Neural cell (in vitro differentiated cells): ENCODE measurements at regions not wholly inside any gene's neighbourhood (a gene's known extent, or its start where the extent isn't known, plus 50 kb on each side); places are given as distances from the start of the nearest gene placed in this dataset.

Source experiments
- H2AFZ ChIP-seq: fragments of 200-600, 300-800 bp; sonication (generic), shearing (Covaris generic); 2 replicates; pipeline ENCODE4 v1.6.0; 2014; ENCODE audit warnings: low read depth, mild to moderate bottlenecking, antibody characterized with exemption, low read length, moderate library complexity
- H3F3A ChIP-seq: fragments of 200-600 bp; shearing (Covaris generic); 2 replicates; pipeline ENCODE4 v1.6.1; 2016; ENCODE audit warnings: mild to moderate bottlenecking, moderate library complexity, mixed read lengths, antibody characterized with exemption, low read length; ENCODE audit not compliant: insufficient read depth, poor library complexity, severe bottlenecking
- H3K27ac ChIP-seq: fragments of 200-600, 300-800 bp; sonication (generic), shearing (Covaris generic); 2 replicates; pipeline ENCODE4 v1.5.1; 2014; ENCODE audit warnings: mild to moderate bottlenecking, low read length, moderate library complexity
- H3K27me3 ChIP-seq: fragments of 300-800, 200-600 bp; sonication (generic), shearing (Covaris generic); 2 replicates; pipeline ENCODE4 v1.6.0; 2014; ENCODE audit warnings: mild to moderate bottlenecking, low read depth, low read length, moderate library complexity; ENCODE audit not compliant: insufficient read depth
- H3K36me3 ChIP-seq: fragments of 300-800, 200-600 bp; sonication (generic), shearing (Covaris generic); 2 replicates; pipeline ENCODE4 v1.5.1; 2014; ENCODE audit warnings: mild to moderate bottlenecking, antibody characterized with exemption, low read length, moderate library complexity; ENCODE audit not compliant: insufficient read depth
- H3K4me2 ChIP-seq: fragments of 300-800, 200-600 bp; sonication (generic), shearing (Covaris generic); 2 replicates; pipeline ENCODE4 v1.6.0; 2014; ENCODE audit warnings: mild to moderate bottlenecking, low read length
- H3K4me3 ChIP-seq: fragments of 300-800, 200-600 bp; sonication (generic), shearing (Covaris generic); 2 replicates; pipeline ENCODE4 v1.5.1; 2014; ENCODE audit warnings: mild to moderate bottlenecking, low read length, moderate library complexity
- H3K79me2 ChIP-seq: fragments of 200-600 bp; shearing (Covaris generic); replicated peaks from 2 replicates; pipeline ENCODE4 v1.6.0; 2014; ENCODE audit warnings: mild to moderate bottlenecking, low read length, moderate library complexity; ENCODE audit not compliant: insufficient read depth
- H3K9ac ChIP-seq: fragments of 300-800, 200-600 bp; sonication (generic), shearing (Covaris generic); 2 replicates; pipeline ENCODE4 v1.6.1; 2016; ENCODE audit warnings: mild to moderate bottlenecking, low read length, mixed read lengths
- H3K9me2 ChIP-seq: fragments of 200-600 bp; shearing (Covaris generic); 2 replicates; pipeline ENCODE4 v1.6.1; 2016; ENCODE audit warnings: mild to moderate bottlenecking, low read length, mixed read lengths; ENCODE audit not compliant: insufficient read depth
- H3K9me3 ChIP-seq: fragments of 200-600, 300-800 bp; sonication (generic), shearing (Covaris generic); 2 replicates; pipeline ENCODE4 v1.6.1; 2016; ENCODE audit warnings: mild to moderate bottlenecking, mixed run types, low read length, moderate library complexity, mixed read lengths
- H4K20me1 ChIP-seq: fragments of 200-600 bp; shearing (Covaris generic); 2 replicates; pipeline ENCODE4 v1.6.1; 2016; ENCODE audit warnings: mild to moderate bottlenecking, mixed run types; ENCODE audit not compliant: insufficient read depth
- EP300 ChIP-seq: fragments of 450-650 bp; conservative IDR thresholded peaks from 2 replicates; pipeline ENCODE4 v1.6.1; 2014; ENCODE audit warnings: antibody characterized with exemption, mild to moderate bottlenecking, moderate library complexity; ENCODE audit not compliant: poor library complexity, severe bottlenecking
- MXI1 ChIP-seq: fragments of 450-650 bp; conservative IDR thresholded peaks from 2 replicates; pipeline ENCODE4 v1.6.1; 2014; ENCODE audit warnings: antibody characterized with exemption, mild to moderate bottlenecking; ENCODE audit not compliant: poor library complexity, severe bottlenecking
- POLR2AphosphoS5 ChIP-seq: IDR thresholded peaks from 2 replicates; pipeline ENCODE4 v1.6.1; 2012
- RAD21 ChIP-seq: fragments of 450-650 bp; conservative IDR thresholded peaks from 2 replicates; pipeline ENCODE4 v1.6.1; 2014; ENCODE audit warnings: antibody characterized with exemption, mild to moderate bottlenecking, moderate library complexity
- SMC3 ChIP-seq: fragments of 450-650 bp; conservative IDR thresholded peaks from 2 replicates; pipeline ENCODE4 v1.6.1; 2014; ENCODE audit warnings: antibody characterized with exemption, mild to moderate bottlenecking, moderate library complexity; ENCODE audit not compliant: poor library complexity
- TAF1 ChIP-seq: IDR thresholded peaks from 2 replicates; pipeline ENCODE4 v1.6.1; 2012; ENCODE audit warnings: low read depth
- TF ChIP-seq, protein P1 (sequence below): fragments of 450-650 bp; IDR thresholded peaks from 2 replicates; pipeline ENCODE4 v1.5.1; 2014; ENCODE audit warnings: antibody characterized with exemption, mild to moderate bottlenecking, moderate library complexity; ENCODE audit not compliant: poor library complexity, severe bottlenecking
- TF ChIP-seq, protein P2 (sequence below): IDR thresholded peaks from 2 replicates; pipeline ENCODE4 v1.6.1; 2012; ENCODE audit warnings: borderline replicate concordance

DNA sequence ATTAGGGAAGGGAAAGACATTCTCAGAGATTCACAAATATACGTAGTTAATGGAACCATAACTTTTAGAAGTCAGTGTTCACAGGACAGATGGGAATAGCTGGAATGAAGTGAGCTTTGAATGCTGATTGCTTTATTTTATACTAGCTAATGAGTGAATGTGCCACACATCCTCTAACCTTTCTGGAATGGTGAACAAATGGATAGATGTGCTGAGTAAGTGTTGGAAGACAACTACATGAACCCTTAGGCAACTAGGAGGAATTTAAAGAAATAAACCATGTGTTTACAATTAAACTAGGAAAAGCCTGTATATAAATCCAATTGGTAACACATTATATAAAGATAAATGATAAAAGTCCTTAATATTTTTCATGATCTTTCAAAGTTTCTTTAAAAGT is 91.6 kb upstream of the LIMCH1 start:
- Histone ChIP-seq H4K20me1 (no peaks in the 10 kb centered on the region), H3K79me2 (no peaks in the 10 kb centered on the region), H3K27me3 (no peaks in the 10 kb centered on the region), H3K9ac (no peak overlapping the region), H3K9me3 (no peaks in the 10 kb centered on the region), H3K4me2 (no peak overlapping the region), H3K36me3 (no peaks in the 10 kb centered on the region), H3F3A (no peaks in the 10 kb centered on the region), H3K9me2 (no peaks in the 10 kb centered on the region), H3K4me3 (no peak overlapping the region), H3K27ac (no peak overlapping the region), H2AFZ (no peak overlapping the region)
- TF ChIP-seq EP300 (no peak), RAD21 (no peak), POLR2AphosphoS5 (no peak), MXI1 (no peak), SMC3 (no peak)
- TF ChIP-seq, protein P1, sequence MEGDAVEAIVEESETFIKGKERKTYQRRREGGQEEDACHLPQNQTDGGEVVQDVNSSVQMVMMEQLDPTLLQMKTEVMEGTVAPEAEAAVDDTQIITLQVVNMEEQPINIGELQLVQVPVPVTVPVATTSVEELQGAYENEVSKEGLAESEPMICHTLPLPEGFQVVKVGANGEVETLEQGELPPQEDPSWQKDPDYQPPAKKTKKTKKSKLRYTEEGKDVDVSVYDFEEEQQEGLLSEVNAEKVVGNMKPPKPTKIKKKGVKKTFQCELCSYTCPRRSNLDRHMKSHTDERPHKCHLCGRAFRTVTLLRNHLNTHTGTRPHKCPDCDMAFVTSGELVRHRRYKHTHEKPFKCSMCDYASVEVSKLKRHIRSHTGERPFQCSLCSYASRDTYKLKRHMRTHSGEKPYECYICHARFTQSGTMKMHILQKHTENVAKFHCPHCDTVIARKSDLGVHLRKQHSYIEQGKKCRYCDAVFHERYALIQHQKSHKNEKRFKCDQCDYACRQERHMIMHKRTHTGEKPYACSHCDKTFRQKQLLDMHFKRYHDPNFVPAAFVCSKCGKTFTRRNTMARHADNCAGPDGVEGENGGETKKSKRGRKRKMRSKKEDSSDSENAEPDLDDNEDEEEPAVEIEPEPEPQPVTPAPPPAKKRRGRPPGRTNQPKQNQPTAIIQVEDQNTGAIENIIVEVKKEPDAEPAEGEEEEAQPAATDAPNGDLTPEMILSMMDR = no peak
- TF ChIP-seq, protein P2, sequence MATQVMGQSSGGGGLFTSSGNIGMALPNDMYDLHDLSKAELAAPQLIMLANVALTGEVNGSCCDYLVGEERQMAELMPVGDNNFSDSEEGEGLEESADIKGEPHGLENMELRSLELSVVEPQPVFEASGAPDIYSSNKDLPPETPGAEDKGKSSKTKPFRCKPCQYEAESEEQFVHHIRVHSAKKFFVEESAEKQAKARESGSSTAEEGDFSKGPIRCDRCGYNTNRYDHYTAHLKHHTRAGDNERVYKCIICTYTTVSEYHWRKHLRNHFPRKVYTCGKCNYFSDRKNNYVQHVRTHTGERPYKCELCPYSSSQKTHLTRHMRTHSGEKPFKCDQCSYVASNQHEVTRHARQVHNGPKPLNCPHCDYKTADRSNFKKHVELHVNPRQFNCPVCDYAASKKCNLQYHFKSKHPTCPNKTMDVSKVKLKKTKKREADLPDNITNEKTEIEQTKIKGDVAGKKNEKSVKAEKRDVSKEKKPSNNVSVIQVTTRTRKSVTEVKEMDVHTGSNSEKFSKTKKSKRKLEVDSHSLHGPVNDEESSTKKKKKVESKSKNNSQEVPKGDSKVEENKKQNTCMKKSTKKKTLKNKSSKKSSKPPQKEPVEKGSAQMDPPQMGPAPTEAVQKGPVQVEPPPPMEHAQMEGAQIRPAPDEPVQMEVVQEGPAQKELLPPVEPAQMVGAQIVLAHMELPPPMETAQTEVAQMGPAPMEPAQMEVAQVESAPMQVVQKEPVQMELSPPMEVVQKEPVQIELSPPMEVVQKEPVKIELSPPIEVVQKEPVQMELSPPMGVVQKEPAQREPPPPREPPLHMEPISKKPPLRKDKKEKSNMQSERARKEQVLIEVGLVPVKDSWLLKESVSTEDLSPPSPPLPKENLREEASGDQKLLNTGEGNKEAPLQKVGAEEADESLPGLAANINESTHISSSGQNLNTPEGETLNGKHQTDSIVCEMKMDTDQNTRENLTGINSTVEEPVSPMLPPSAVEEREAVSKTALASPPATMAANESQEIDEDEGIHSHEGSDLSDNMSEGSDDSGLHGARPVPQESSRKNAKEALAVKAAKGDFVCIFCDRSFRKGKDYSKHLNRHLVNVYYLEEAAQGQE = no peak

DNA sequence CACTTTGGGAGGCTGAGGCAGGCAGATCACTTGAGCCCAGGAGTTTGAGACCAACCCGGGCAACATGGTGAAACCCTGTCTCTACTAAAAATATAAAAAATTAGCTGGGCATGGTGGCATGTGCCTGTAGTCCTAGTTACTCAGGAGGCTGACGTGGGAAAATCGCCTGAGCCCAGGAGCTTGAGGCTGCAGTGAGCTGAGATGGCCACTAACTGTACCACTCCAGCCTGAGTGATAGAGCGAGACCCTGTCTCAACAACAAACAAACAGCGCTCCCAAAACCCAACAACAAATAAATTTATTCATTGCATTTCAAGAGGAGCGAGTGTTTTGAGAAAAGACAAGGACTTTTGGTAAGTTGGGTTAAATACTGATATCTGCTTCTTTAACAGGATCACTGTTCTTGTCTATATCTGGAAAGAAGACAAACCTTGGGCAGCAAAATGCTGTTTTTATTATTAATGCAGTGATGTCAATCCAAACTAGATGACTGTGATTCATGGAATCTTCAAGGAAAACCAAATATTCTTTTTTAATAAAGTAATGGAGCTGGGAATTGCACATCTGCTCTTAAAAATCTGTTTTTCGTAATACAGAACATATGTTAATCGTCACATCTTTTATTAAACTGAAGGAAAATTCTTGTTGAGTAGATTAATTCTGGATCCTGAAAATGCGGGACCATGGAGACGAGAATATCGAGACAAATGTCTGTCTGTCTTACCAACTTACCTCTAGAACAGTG is 90.8 kb upstream of the LIMCH1 start:
- no peak overlapping the region for H3K4me2 ChIP-seq
- H3K27me3 ChIP-seq = no peaks in the 10 kb centered on the region
- H3K9ac ChIP-seq = no peak overlapping the region
- no peak overlapping the region for H3K4me3 ChIP-seq
- H2AFZ ChIP-seq = no peak overlapping the region
- H3K36me3 ChIP-seq = no peaks in the 10 kb centered on the region
- no peak for TF ChIP-seq RAD21
- TF ChIP-seq, protein P2 = no peak
- no peak for TF ChIP-seq TAF1
- TF ChIP-seq EP300 = no peak
- no peak overlapping the region for H3K27ac ChIP-seq
- no peaks in the 10 kb centered on the region for H4K20me1 ChIP-seq
- H3K79me2 ChIP-seq = no peaks in the 10 kb centered on the region
- H3K9me3 ChIP-seq = no peaks in the 10 kb centered on the region
- H3F3A ChIP-seq = no peaks in the 10 kb centered on the region
- H3K9me2 ChIP-seq = no peaks in the 10 kb centered on the region
